Body of pancreas (tissue), 4 donors: ENCODE measurements at regions not wholly inside any gene's neighbourhood (a gene's known extent, or its start where the extent isn't known, plus 50 kb on each side); places are given as distances from the start of the nearest gene placed in this dataset.

Source experiments
- ATAC-seq: fragments of 150-250 bp; one replicate; pipeline ENCODE4 v1.9.1; 2016
- DNase-seq, 4 donors: peaks; one replicate each; pipeline ENCODE4 v3.0.0-alpha.2; 2019
- H3K27ac ChIP-seq, 4 donors: fragments of 200-600 bp; sonication (generic); 1 replicate in 3 of 4; 2 replicates in 1 of 4; pipeline versions ENCODE4 v1.5.1 to v1.6.1; 2016 to 2019; ENCODE audit warnings: mild to moderate bottlenecking in 1 of 4, mixed read lengths in 1 of 4, moderate library complexity in 1 of 4
- H3K27me3 ChIP-seq, 2 donors: fragments of 200-600 bp; sonication (generic); one replicate each; pipeline ENCODE4 v1.6.0; 2016; ENCODE audit warnings: mild to moderate bottlenecking in 1 of 2
- H3K36me3 ChIP-seq, 2 donors: fragments of 200-600 bp; sonication (generic); replicated peaks in 1 of 2; 2 replicates each; pipeline ENCODE4 v1.5.1; 2016; ENCODE audit warnings: low read depth in 2 of 2; ENCODE audit not compliant: insufficient read depth in 1 of 2
- H3K4me1 ChIP-seq: fragments of 200-600 bp; sonication (generic); one replicate; pipeline ENCODE4 v1.6.0; 2016
- H3K4me3 ChIP-seq, 2 donors: fragments of 200-600 bp; sonication (generic); 1 replicate in 1 of 2; 2 replicates in 1 of 2; pipeline ENCODE4 v1.5.1; 2016 to 2019
- H3K9me3 ChIP-seq, 3 donors: fragments of 200-600 bp; sonication (generic); 1 replicate in 2 of 3; 2 replicates in 1 of 3; pipeline ENCODE4 v1.5.1; 2016
- POLR2A ChIP-seq, 3 donors: fragments of 450-650 bp; IDR thresholded peaks; one replicate each; pipeline ENCODE4 v1.6.1; 2016; ENCODE audit warnings: antibody characterized with exemption in 3 of 3, mild to moderate bottlenecking in 2 of 3
- WGBS, 2 donors: methylation state at CpG; one replicate each; pipeline ENCODE4 v1.1.5; 2017; 5-methylcytosine and 5-hydroxymethylcytosine counted together
- intact Hi-C: fragments of 100-400 bp; cut with DNase I; formaldehyde crosslinking; loops from one replicate; pipeline ENCODE4 v1.15.1; 2023
- TF ChIP-seq, protein P1 (sequence below), 7 experiments: fragments of 450-650 bp in 4 of 7; fragments of 200-600 bp in 3 of 7; sonication (generic) in 3 of 7; IDR thresholded peaks; one replicate each; pipeline ENCODE4 v1.5.1; 2016 to 2019; ENCODE audit warnings: antibody characterized with exemption in 7 of 7

DNA sequence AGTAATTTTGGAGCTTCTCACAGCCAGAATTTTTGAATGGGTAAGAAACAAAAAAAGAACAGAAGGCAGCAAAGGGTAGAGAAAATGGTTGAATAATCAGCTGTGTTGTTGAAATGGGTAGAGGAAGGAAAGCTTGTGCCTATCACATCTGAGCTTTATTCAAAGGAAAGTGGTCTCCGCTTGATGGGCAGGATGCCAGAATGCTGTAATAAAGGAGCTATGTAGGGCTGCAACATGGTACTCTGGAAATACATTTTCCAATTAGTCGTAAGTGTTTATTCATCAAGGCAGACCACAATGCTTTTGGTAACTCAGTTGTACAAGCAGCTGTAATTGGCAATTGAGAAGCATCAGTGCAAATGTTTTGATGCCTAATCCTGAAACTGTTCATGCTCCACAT is 196.9 kb downstream of the ICOS start:
- H3K4me3 ChIP-seq: no peak overlapping the region
- no peak for DNase-seq
- intact Hi-C loops: no loop called here
- no peaks in the 10 kb centered on the region for H3K36me3 ChIP-seq
- H3K27me3 ChIP-seq: no peaks in the 10 kb centered on the region
- no peaks in the 10 kb centered on the region for H3K9me3 ChIP-seq
- WGBS, 2 donors: 83 to 92% methylated on average over 2 of the region's 2 CpGs
- no peak overlapping the region for H3K27ac ChIP-seq
- no peak for TF ChIP-seq POLR2A (IDR thresholded peaks at IDR 0.05)
- H3K4me1 ChIP-seq: no peaks in the 10 kb centered on the region
- no peak for ATAC-seq

DNA sequence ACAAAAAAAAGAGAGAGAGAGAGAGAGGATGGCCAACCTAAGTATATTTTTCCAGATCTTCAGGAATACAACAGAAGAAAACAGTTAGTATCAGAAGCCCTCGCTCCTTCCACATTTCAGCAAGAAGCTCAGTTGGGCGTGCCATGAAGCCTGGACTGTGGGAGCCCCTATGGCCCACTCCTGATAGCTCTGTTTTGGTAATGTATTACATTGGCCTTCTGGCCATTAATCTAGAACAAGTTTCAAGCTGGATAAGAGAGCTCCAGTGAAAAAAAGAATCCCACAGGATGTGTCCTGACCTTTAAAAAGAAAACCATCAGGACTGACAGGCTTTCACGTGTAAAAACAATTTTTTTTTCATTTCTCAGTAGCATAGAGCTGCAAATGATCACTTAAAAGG is 197.9 kb downstream of the ICOS start:
- 60 to 73% methylated on average over 3 of the region's 3 CpGs for WGBS, 2 donors

DNA sequence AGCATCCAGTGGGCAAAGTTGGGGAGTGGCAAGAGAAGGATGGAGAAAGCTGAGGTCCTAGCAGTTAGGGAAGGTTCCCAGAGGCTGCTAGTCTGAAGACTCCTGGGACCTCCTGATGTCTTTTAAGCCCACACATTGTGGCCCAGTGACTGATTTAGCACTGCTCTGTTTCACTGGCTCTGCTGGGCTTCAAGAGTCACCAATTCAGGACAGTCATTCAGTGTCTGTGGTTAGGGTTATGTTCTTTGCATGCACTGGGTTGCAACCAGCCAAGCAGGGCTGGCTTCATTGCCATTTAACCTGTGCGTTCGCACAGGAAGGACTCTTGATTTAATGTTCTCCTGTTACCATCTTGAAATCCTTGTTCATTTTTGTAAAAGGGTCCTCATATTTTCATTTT is 199.2 kb downstream of the ICOS start:
- no peak for ATAC-seq
- Histone ChIP-seq H3K4me3 (no peak overlapping the region), H3K36me3 (no peaks in the 10 kb centered on the region), H3K27ac (no peak overlapping the region), H3K27me3 (no peaks in the 10 kb centered on the region), H3K9me3 (no peaks in the 10 kb centered on the region), H3K4me1 (no peaks in the 10 kb centered on the region)
- no peak for DNase-seq
- WGBS, 2 donors: 85 to 89% methylated on average over 2 of the region's 2 CpGs
- TF ChIP-seq, protein P1, sequence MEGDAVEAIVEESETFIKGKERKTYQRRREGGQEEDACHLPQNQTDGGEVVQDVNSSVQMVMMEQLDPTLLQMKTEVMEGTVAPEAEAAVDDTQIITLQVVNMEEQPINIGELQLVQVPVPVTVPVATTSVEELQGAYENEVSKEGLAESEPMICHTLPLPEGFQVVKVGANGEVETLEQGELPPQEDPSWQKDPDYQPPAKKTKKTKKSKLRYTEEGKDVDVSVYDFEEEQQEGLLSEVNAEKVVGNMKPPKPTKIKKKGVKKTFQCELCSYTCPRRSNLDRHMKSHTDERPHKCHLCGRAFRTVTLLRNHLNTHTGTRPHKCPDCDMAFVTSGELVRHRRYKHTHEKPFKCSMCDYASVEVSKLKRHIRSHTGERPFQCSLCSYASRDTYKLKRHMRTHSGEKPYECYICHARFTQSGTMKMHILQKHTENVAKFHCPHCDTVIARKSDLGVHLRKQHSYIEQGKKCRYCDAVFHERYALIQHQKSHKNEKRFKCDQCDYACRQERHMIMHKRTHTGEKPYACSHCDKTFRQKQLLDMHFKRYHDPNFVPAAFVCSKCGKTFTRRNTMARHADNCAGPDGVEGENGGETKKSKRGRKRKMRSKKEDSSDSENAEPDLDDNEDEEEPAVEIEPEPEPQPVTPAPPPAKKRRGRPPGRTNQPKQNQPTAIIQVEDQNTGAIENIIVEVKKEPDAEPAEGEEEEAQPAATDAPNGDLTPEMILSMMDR (IDR thresholded peaks at IDR 0.05): no peak
- TF ChIP-seq POLR2A (IDR thresholded peaks at IDR 0.05): no peak
- intact Hi-C loops: no loop called here

More for the DNA sequence above, 197.9 kb downstream of the ICOS start:
- TF ChIP-seq, protein P1 (IDR thresholded peaks at IDR 0.05): no peak
- TF ChIP-seq POLR2A (IDR thresholded peaks at IDR 0.05): no peak
- Histone ChIP-seq H3K36me3 (no peaks in the 10 kb centered on the region), H3K9me3 (no peaks in the 10 kb centered on the region), H3K27ac (no peak overlapping the region), H3K27me3 (no peaks in the 10 kb centered on the region), H3K4me3 (no peak overlapping the region), H3K4me1 (no peaks in the 10 kb centered on the region)
- DNase-seq: no peak
- ATAC-seq: no peak
- intact Hi-C loops: no loop called here

DNA sequence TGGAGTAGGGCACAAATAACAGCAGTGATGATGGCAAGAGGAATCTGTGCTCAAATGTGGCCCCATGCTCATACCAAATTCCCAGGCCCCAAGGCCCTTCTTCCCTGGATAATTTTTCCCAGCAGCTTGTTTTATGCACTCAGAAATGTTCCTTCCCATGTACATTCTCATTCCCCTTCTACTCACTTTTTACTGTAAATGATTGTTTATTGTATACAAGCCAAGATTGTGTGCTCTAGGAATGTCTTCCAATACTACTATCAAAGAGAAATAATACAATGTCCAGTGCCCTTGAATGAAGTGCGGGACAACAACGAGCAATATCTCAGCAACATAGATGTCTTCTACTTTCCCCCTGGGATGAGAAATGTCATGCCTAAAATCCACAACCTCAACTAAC is 201.6 kb downstream of the ICOS start:
- Histone ChIP-seq H3K27ac (no peak overlapping the region), H3K27me3 (no peaks in the 10 kb centered on the region), H3K9me3 (no peaks in the 10 kb centered on the region), H3K36me3 (no peaks in the 10 kb centered on the region), H3K4me3 (no peak overlapping the region), H3K4me1 (no peaks in the 10 kb centered on the region)
- intact Hi-C loops: no loop called here
- WGBS, 2 donors: 82 to 83% methylated on average over 2 of the region's 2 CpGs
- TF ChIP-seq, protein P1 (IDR thresholded peaks at IDR 0.05): no peak
- no peak for TF ChIP-seq POLR2A (IDR thresholded peaks at IDR 0.05)
- DNase-seq (no peak), ATAC-seq (no peak)

DNA sequence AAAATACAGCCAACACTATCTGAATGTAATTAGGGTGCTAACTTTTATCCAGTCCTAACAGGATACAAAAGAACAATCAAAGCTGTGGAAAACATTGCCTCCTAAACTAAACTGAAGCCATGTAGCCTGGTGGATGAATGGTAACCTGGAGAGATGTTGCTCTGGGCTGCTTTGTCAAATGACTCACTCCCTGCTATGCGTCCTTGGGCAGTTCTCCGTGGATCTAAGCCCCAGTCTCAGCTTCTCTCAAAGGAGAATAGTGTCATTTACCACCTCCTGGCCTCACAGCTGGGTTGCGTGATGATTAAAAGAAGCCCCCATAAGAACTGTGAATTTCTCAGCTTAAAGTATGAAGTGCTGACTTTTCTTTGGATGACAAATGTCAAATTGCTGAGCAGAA is 203.7 kb downstream of the ICOS start:
- no peaks in the 10 kb centered on the region for H3K27me3 ChIP-seq
- DNase-seq: no peak
- no peak overlapping the region for H3K27ac ChIP-seq
- no peaks in the 10 kb centered on the region for H3K36me3 ChIP-seq
- 59 to 63% methylated on average over 3 of the region's 3 CpGs for WGBS, 2 donors
- H3K9me3 ChIP-seq: no peaks in the 10 kb centered on the region
- no peak for ATAC-seq
- H3K4me1 ChIP-seq: no peaks in the 10 kb centered on the region
- no peak for TF ChIP-seq POLR2A (IDR thresholded peaks at IDR 0.05)
- TF ChIP-seq, protein P1 (IDR thresholded peaks at IDR 0.05): no peak
- intact Hi-C loops: no loop called here
- H3K4me3 ChIP-seq: no peak overlapping the region
